HepG2 (cell line): ENCODE measurements at regions not wholly inside any gene's neighbourhood (a gene's known extent, or its start where the extent isn't known, plus 50 kb on each side); places are given as distances from the start of the nearest gene placed in this dataset.
"Not testable (repeated sequence)": the region's sequence is repeated elsewhere in the genome, so short reads cannot be mapped to it uniquely, and the experiment has no call there.

ENCODE experiments used
- ATAC-seq: fragments of 200-7000 bp; cut with Tn5 transposase; 3 replicates; pipeline ENCODE4 v1.9.1; 2020; ENCODE audit warnings: mild to moderate bottlenecking, moderate library complexity
- BruUV-seq: library from RNA; stranded (reverse); fragments of 400-500 nt; replicated peaks from 2 replicates; lab custom pipeline; 2021; lab: Mats Ljungman, UMichigan
- CTCF ChIA-PET: fragments of 300-600 bp; formaldehyde crosslinking; extraction: SDS; loops from one replicate; lab custom pipeline; 2021; ENCODE audit warnings: low total read pairs, inconsistent platforms, low intra/inter-chr PET ratio; lab: Yijun Ruan, JAX
- POLR2A ChIA-PET: fragments of 350-600 bp; sonication (Branson Sonifier 250); formaldehyde crosslinking; loops from one replicate; lab custom pipeline; 2020; ENCODE audit warnings: antibody characterized with exemption, inconsistent platforms; lab: Yijun Ruan, JAX
- DNase-seq: peaks from one replicate; pipeline ENCODE4 v3.0.0-alpha.2; 2015; ENCODE audit warnings: low spot score
- FAIRE-seq: peaks from 3 replicates; lab custom pipeline; 2011; peaks lifted over from hg19 to GRCh38; lab: Jason Lieb, UNC
- H2AFZ ChIP-seq: one replicate; pipeline ENCODE4 v1.6.1; 2011; ENCODE audit warnings: low read length, inconsistent platforms
- H3K27ac ChIP-seq: fragments of 300-600 bp; 3 replicates; pipeline ENCODE4 v1.8.0; 2011; ENCODE audit warnings: mixed run types, mild to moderate bottlenecking, mixed read lengths, low read length, inconsistent platforms; ENCODE audit not compliant: insufficient read depth; ENCODE audit errors: extremely low read length
- H3K27me3 ChIP-seq, 2 experiments: fragments of 200-600 bp in 1 of 2; 2 replicates in 1 of 2; 3 replicates in 1 of 2; pipeline versions ENCODE4 v1.6.0 to v1.8.0; 2011; ENCODE audit warnings: low read length in 2 of 2, mild to moderate bottlenecking in 2 of 2, moderate library complexity in 2 of 2, inconsistent platforms in 1 of 2; ENCODE audit not compliant: insufficient read depth in 2 of 2, control insufficient read depth in 1 of 2
- H3K36me3 ChIP-seq, 2 experiments: fragments of 200-600 bp in 1 of 2; replicated peaks in 1 of 2; 2 replicates in 1 of 2; 3 replicates in 1 of 2; pipeline versions ENCODE4 v1.5.1 to v1.8.0; 2011; ENCODE audit warnings: low read length in 2 of 2, inconsistent platforms in 1 of 2; ENCODE audit not compliant: insufficient read depth in 2 of 2, control insufficient read depth in 1 of 2
- H3K4me1 ChIP-seq: 2 replicates; pipeline ENCODE4 v1.5.1; 2012; ENCODE audit warnings: low read length, inconsistent platforms; ENCODE audit not compliant: insufficient read depth
- H3K4me2 ChIP-seq: 2 replicates; pipeline ENCODE4 v1.6.0; 2011; ENCODE audit warnings: low read depth, low read length, inconsistent platforms
- H3K4me3 ChIP-seq, 3 experiments: fragments of 200-600 bp in 1 of 3; sonication (generic), shearing (Covaris generic) in 1 of 3; replicated peaks in 1 of 3; 2 replicates each; pipeline ENCODE4 v1.5.1; 2011 to 2016; ENCODE audit warnings: low read length in 3 of 3, inconsistent platforms in 2 of 3, low read depth in 2 of 3, mild to moderate bottlenecking in 2 of 3, control low read depth in 1 of 3, mixed read lengths in 1 of 3; ENCODE audit not compliant: insufficient read depth in 1 of 3
- H3K79me2 ChIP-seq: one replicate; pipeline ENCODE4 v1.6.1; 2011; ENCODE audit warnings: low read length, inconsistent platforms; ENCODE audit not compliant: insufficient read depth
- H3K9ac ChIP-seq: 2 replicates; pipeline ENCODE4 v1.6.0; 2011; ENCODE audit warnings: mild to moderate bottlenecking, low read depth, low read length, inconsistent platforms; ENCODE audit not compliant: insufficient read depth
- H3K9me3 ChIP-seq: 2 replicates; pipeline ENCODE4 v1.5.1; 2012; ENCODE audit warnings: mild to moderate bottlenecking, low read length
- H4K20me1 ChIP-seq: 2 replicates; pipeline ENCODE4 v1.6.0; 2011; ENCODE audit warnings: inconsistent platforms, mild to moderate bottlenecking, low read length, moderate library complexity; ENCODE audit not compliant: insufficient read depth
- BRD4 ChIP-seq: sonication (generic); formaldehyde crosslinking; IDR thresholded peaks from 2 replicates; pipeline ENCODE4 v1.4.0; 2020; ENCODE audit warnings: missing genetic modification reagents
- ETV6 ChIP-seq: sonication (generic); formaldehyde crosslinking; conservative IDR thresholded peaks from 2 replicates; pipeline ENCODE4 v1.4.0; 2020; ENCODE audit warnings: missing genetic modification reagents
- MAFF ChIP-seq: IDR thresholded peaks from 2 replicates; pipeline ENCODE4 v1.6.1; 2011; ENCODE audit warnings: low read depth, low read length, improper control_type of control experiment
- WGBS: methylation state at CpG from one replicate; pipeline ENCODE4 v1.1.6; 2017; ENCODE audit warnings: low lambda C conversion rate; 5-methylcytosine and 5-hydroxymethylcytosine counted together
- in situ Hi-C: cut with HindIII; loops from 2 replicates; pipeline ENCODE4 v1.10.0; 2017; ENCODE audit warnings: low pct_unique_long_range_greater_than_20kb; ENCODE audit not compliant: extremely low pct_ligation_motif_present
- intact Hi-C: fragments of 100-400 bp; cut with micrococcal nuclease; formaldehyde crosslinking; loops from one replicate; pipeline ENCODE4 v1.10.0; 2022; ENCODE audit not compliant: unreplicated experiment
- TF ChIP-seq, protein P1 (sequence below): sonication (generic); formaldehyde crosslinking; IDR thresholded peaks from 2 replicates; pipeline ENCODE4 v1.9.0; 2021; ENCODE audit warnings: mild to moderate bottlenecking, missing genetic modification reagents

DNA sequence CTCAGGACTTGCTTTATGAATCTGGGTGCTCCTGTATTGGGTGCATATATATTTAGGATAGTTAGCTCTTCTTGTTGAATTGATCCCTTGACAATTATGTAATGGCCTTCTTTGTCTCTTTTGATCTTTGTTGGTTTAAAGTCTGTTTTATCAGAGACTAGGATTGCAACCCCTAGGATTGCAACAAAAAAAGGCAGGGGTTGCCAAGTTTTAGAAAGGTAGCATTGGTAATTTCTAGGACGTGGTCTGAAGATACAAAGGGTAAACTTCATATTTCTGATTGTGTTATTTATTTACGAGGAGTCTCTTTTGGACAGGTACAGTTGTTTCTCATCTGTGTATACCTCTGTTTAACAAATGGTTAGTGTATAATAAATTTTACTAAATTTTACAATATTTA is 433.7 kb downstream of the BTG1 start:
- H3K4me2 ChIP-seq, FAIRE-seq, BruUV-seq, H2AFZ ChIP-seq, DNase-seq, intact Hi-C loops, H4K20me1 ChIP-seq, H3K4me1 ChIP-seq, H3K79me2 ChIP-seq, H3K4me3 ChIP-seq, H3K27ac ChIP-seq, H3K27me3 ChIP-seq, ATAC-seq, POLR2A ChIA-PET, CTCF ChIA-PET, H3K36me3 ChIP-seq, H3K9me3 ChIP-seq, H3K9ac ChIP-seq, in situ Hi-C loops: not testable (repeated sequence)
- 3% methylated on average over 2 of the region's 2 CpGs for WGBS

- TF ChIP-seq MAFF (no peak), BRD4 (CRISPR knock-in tag) (no peak), ETV6 (CRISPR knock-in tag) (no peak)
- TF ChIP-seq, protein P1, sequence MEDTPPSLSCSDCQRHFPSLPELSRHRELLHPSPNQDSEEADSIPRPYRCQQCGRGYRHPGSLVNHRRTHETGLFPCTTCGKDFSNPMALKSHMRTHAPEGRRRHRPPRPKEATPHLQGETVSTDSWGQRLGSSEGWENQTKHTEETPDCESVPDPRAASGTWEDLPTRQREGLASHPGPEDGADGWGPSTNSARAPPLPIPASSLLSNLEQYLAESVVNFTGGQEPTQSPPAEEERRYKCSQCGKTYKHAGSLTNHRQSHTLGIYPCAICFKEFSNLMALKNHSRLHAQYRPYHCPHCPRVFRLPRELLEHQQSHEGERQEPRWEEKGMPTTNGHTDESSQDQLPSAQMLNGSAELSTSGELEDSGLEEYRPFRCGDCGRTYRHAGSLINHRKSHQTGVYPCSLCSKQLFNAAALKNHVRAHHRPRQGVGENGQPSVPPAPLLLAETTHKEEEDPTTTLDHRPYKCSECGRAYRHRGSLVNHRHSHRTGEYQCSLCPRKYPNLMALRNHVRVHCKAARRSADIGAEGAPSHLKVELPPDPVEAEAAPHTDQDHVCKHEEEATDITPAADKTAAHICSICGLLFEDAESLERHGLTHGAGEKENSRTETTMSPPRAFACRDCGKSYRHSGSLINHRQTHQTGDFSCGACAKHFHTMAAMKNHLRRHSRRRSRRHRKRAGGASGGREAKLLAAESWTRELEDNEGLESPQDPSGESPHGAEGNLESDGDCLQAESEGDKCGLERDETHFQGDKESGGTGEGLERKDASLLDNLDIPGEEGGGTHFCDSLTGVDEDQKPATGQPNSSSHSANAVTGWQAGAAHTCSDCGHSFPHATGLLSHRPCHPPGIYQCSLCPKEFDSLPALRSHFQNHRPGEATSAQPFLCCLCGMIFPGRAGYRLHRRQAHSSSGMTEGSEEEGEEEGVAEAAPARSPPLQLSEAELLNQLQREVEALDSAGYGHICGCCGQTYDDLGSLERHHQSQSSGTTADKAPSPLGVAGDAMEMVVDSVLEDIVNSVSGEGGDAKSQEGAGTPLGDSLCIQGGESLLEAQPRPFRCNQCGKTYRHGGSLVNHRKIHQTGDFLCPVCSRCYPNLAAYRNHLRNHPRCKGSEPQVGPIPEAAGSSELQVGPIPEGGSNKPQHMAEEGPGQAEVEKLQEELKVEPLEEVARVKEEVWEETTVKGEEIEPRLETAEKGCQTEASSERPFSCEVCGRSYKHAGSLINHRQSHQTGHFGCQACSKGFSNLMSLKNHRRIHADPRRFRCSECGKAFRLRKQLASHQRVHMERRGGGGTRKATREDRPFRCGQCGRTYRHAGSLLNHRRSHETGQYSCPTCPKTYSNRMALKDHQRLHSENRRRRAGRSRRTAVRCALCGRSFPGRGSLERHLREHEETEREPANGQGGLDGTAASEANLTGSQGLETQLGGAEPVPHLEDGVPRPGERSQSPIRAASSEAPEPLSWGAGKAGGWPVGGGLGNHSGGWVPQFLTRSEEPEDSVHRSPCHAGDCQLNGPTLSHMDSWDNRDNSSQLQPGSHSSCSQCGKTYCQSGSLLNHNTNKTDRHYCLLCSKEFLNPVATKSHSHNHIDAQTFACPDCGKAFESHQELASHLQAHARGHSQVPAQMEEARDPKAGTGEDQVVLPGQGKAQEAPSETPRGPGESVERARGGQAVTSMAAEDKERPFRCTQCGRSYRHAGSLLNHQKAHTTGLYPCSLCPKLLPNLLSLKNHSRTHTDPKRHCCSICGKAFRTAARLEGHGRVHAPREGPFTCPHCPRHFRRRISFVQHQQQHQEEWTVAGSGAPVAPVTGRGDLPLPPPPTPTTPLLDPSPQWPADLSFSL: no peak
- TF ChIP-seq, all 625 proteins: peak for 0
- BruUV-seq: no TSS peak
- CTCF ChIA-PET: no interaction called here
- Histone ChIP-seq H3K27ac (no peak overlapping the region), H2AFZ (no peak overlapping the region), H3K27me3 (no peaks in the 10 kb centered on the region), H3K79me2 (no peaks in the 10 kb centered on the region), H3K4me2 (no peak overlapping the region), H3K9ac (no peak overlapping the region), H3K4me3 (no peak overlapping the region), H3K9me3 (no peaks in the 10 kb centered on the region), H3K4me1 (no peaks in the 10 kb centered on the region), H4K20me1 (no peaks in the 10 kb centered on the region), H3K36me3 (no peaks in the 10 kb centered on the region)
- POLR2A ChIA-PET: no interaction called here
- WGBS: 2% methylated on average over 1 of the region's 1 CpG
- FAIRE-seq: no peak
- no peak for DNase-seq
- intact Hi-C loops (no loop called here), in situ Hi-C loops (no loop called here)
- no peak for ATAC-seq
Observed at GRCh38 chr12:91706466-91706865, 439.2 kb downstream of the BTG1 start.
